K562 (cell line): ENCODE measurements at regions not wholly inside any gene's neighbourhood (a gene's known extent, or its start where the extent isn't known, plus 50 kb on each side); places are given as distances from the start of the nearest gene placed in this dataset.

Source experiments
- ATAC-seq: fragments of 200-7000 bp; cut with Tn5 transposase; 3 replicates; pipeline ENCODE4 v1.9.1; 2020; ENCODE audit warnings: moderate library complexity
- BruUV-seq: library from RNA; stranded (reverse); fragments of 400-500 nt; replicated peaks from 2 replicates; lab custom pipeline; 2021; lab: Mats Ljungman, UMichigan
- CTCF ChIA-PET: fragments of 300-600 bp; formaldehyde crosslinking; extraction: SDS; loops from one replicate; lab custom pipeline; 2021; ENCODE audit warnings: low intra/inter-chr PET ratio; lab: Yijun Ruan, JAX
- POLR2A ChIA-PET: fragments of 300-600, 350-650 bp; sonication (Branson Sonifier 250); formaldehyde crosslinking; extraction: SDS; loops from one replicate; lab custom pipeline; 2021; ENCODE audit warnings: antibody characterized with exemption, inconsistent platforms; lab: Yijun Ruan, JAX
- DNase-seq, 4 experiments: peaks; one replicate each; pipeline versions ENCODE4 v3.0.0 to v3.0.0-alpha.2; 2011 to 2018; ENCODE audit warnings: low spot score in 3 of 4, mixed read lengths in 3 of 4; ENCODE audit errors: extremely low read depth in 1 of 4
- FAIRE-seq: peaks from 2 replicates; lab custom pipeline; 2011; peaks lifted over from hg19 to GRCh38; lab: Jason Lieb, UNC
- H2AFZ ChIP-seq: 2 replicates; pipeline ENCODE4 v1.6.0; 2011; ENCODE audit warnings: low read depth, low read length, control low read depth, inconsistent platforms
- H3K27ac ChIP-seq: fragments of 200-600 bp; 3 replicates; pipeline ENCODE4 v1.8.0; 2011; ENCODE audit warnings: low read depth, mild to moderate bottlenecking, control low read depth, inconsistent platforms, low read length, moderate library complexity, mixed read lengths; ENCODE audit errors: extremely low read depth
- H3K27me3 ChIP-seq, 2 experiments: fragments of 300-600 bp in 1 of 2; 2 replicates in 1 of 2; 3 replicates in 1 of 2; pipeline versions ENCODE4 v1.6.0 to v1.8.0; 2011; ENCODE audit warnings: inconsistent platforms in 2 of 2, low read length in 2 of 2, mild to moderate bottlenecking in 1 of 2, mixed read lengths in 1 of 2, moderate library complexity in 1 of 2; ENCODE audit not compliant: control insufficient read depth in 2 of 2, insufficient read depth in 2 of 2
- H3K36me3 ChIP-seq: fragments of 300-600 bp; 3 replicates; pipeline ENCODE4 v1.8.0; 2011; ENCODE audit warnings: mild to moderate bottlenecking, low read length, inconsistent platforms; ENCODE audit not compliant: control insufficient read depth, insufficient read depth
- H3K4me1 ChIP-seq, 2 experiments: fragments of 200-600 bp in 1 of 2; replicated peaks in 1 of 2; 2 replicates in 1 of 2; 3 replicates in 1 of 2; pipeline versions ENCODE4 v1.5.1 to v1.8.0; 2011; ENCODE audit warnings: inconsistent platforms in 2 of 2, low read length in 2 of 2, mild to moderate bottlenecking in 1 of 2, mixed read lengths in 1 of 2, moderate library complexity in 1 of 2; ENCODE audit not compliant: control insufficient read depth in 2 of 2, insufficient read depth in 2 of 2
- H3K4me2 ChIP-seq: 2 replicates; pipeline ENCODE4 v1.6.1; 2011; ENCODE audit warnings: low read length, control low read depth, inconsistent platforms, mixed read lengths; ENCODE audit not compliant: insufficient read depth
- H3K4me3 ChIP-seq: fragments of 200-600 bp; sonication (generic), shearing (Covaris generic); 2 replicates; pipeline ENCODE4 v1.5.1; 2016; ENCODE audit warnings: control low read depth, inconsistent platforms
- H3K79me2 ChIP-seq: fragments of 200-600 bp; 3 replicates; pipeline ENCODE4 v1.8.0; 2011; ENCODE audit warnings: low read length, inconsistent platforms; ENCODE audit not compliant: control insufficient read depth, insufficient read depth
- H3K9ac ChIP-seq, 2 experiments: 2 replicates each; pipeline versions ENCODE4 v1.6.0 to v1.6.1; 2011; ENCODE audit warnings: low read depth in 2 of 2, low read length in 2 of 2, control low read depth in 1 of 2, inconsistent platforms in 1 of 2, mild to moderate bottlenecking in 1 of 2, mixed read lengths in 1 of 2; ENCODE audit not compliant: insufficient read depth in 1 of 2
- H3K9me1 ChIP-seq: one replicate; pipeline ENCODE4 v1.6.0; 2011; ENCODE audit warnings: inconsistent platforms, mild to moderate bottlenecking, low read length, moderate library complexity; ENCODE audit not compliant: control insufficient read depth, insufficient read depth
- H3K9me3 ChIP-seq: replicated peaks from 2 replicates; pipeline ENCODE4 v1.5.1; 2011; ENCODE audit warnings: low read depth, low read length, inconsistent platforms; ENCODE audit not compliant: control insufficient read depth, insufficient read depth
- H4K20me1 ChIP-seq: replicated peaks from 2 replicates; pipeline ENCODE4 v1.6.1; 2011; ENCODE audit warnings: low read length, inconsistent platforms, mixed read lengths; ENCODE audit not compliant: control insufficient read depth, insufficient read depth
- CBX5 ChIP-seq: IDR thresholded peaks from 2 replicates; pipeline ENCODE4 v1.6.1; 2014; ENCODE audit warnings: low read depth, borderline replicate concordance
- ELF2 ChIP-seq: fragments of 250-450 bp; sonication (Bioruptor Pico); IDR thresholded peaks from 2 replicates; pipeline ENCODE4 v1.5.0; 2021; ENCODE audit warnings: mild to moderate bottlenecking
- NFIC ChIP-seq: fragments of 450-650 bp; IDR thresholded peaks from 2 replicates; pipeline ENCODE4 v1.6.1; 2017; ENCODE audit warnings: mild to moderate bottlenecking, inconsistent platforms
- PHB ChIP-seq: fragments of 250-450 bp; sonication (Bioruptor Pico); IDR thresholded peaks from 2 replicates; pipeline ENCODE4 v1.5.0; 2021
- PHTF2 ChIP-seq: fragments of 250-450 bp; sonication (Bioruptor Pico); IDR thresholded peaks from 2 replicates; pipeline ENCODE4 v1.5.0; 2021; ENCODE audit warnings: mild to moderate bottlenecking
- RAD51 ChIP-seq: fragments of 450-650 bp; IDR thresholded peaks from 2 replicates; pipeline ENCODE4 v1.7.1; 2016; ENCODE audit warnings: low read depth, mild to moderate bottlenecking, borderline replicate concordance
- RHOXF2B ChIP-seq: fragments of 250-450 bp; sonication (Bioruptor Pico); conservative IDR thresholded peaks from 2 replicates; pipeline ENCODE4 v1.5.1; 2021
- SAFB2 ChIP-seq: fragments of 200-400 bp; formaldehyde crosslinking; IDR thresholded peaks from 2 replicates; pipeline ENCODE4 v1.6.1; 2018; ENCODE audit warnings: borderline replicate concordance, low read length, low read depth, moderate library complexity; ENCODE audit not compliant: severe bottlenecking
- SREBF1 ChIP-seq: fragments of 150-350 bp; IDR thresholded peaks from 2 replicates; pipeline ENCODE4 v1.6.1; 2014; ENCODE audit warnings: antibody characterized with exemption, low read depth, low read length, borderline replicate concordance
- TAL1 ChIP-seq: fragments of 450-650 bp; IDR thresholded peaks from 2 replicates; pipeline ENCODE4 v1.6.1; 2016; ENCODE audit warnings: mild to moderate bottlenecking
- TBL1XR1 ChIP-seq, 2 experiments: IDR thresholded peaks; 2 replicates each; pipeline ENCODE4 v1.6.1; 2012; ENCODE audit warnings: improper control_type of control experiment in 2 of 2, low read length in 2 of 2, mild to moderate bottlenecking in 1 of 2
- TOE1 ChIP-seq, 2 experiments: fragments of 450-650 bp in 1 of 2; sonication (generic) in 1 of 2; formaldehyde crosslinking in 1 of 2; IDR thresholded peaks; 2 replicates each; pipeline versions ENCODE4 v1.7.1 to v1.8.0; 2016 to 2022; ENCODE audit warnings: borderline replicate concordance in 2 of 2, mild to moderate bottlenecking in 2 of 2, antibody characterized with exemption in 1 of 2, inconsistent platforms in 1 of 2, low read depth in 1 of 2, missing genetic modification reagents in 1 of 2, moderate library complexity in 1 of 2
- ZFP91 ChIP-seq: sonication (generic); formaldehyde crosslinking; IDR thresholded peaks from 2 replicates; pipeline ENCODE4 v1.8.0; 2022; ENCODE audit warnings: mild to moderate bottlenecking, missing genetic modification reagents
- ZNF263 ChIP-seq: sonication (generic); formaldehyde crosslinking; IDR thresholded peaks from 2 replicates; pipeline ENCODE4 v1.8.0; 2022; ENCODE audit warnings: mild to moderate bottlenecking, missing genetic modification reagents, borderline replicate concordance
- ZNF316 ChIP-seq: fragments of 450-650 bp; IDR thresholded peaks from 2 replicates; pipeline ENCODE4 v1.6.1; 2016
- ZNF41 ChIP-seq: fragments of 250-450 bp; sonication (Bioruptor Pico); conservative IDR thresholded peaks from 2 replicates; pipeline ENCODE4 v1.4.0; 2020; ENCODE audit warnings: mild to moderate bottlenecking
- ZNF584 ChIP-seq: fragments of 200-800 bp; sonication (Bioruptor generic); IDR thresholded peaks from 2 replicates; pipeline ENCODE4 v1.6.1; 2016; ENCODE audit warnings: low read depth, mild to moderate bottlenecking, missing genetic modification characterization, missing compliant biosample characterization
- ZNF695 ChIP-seq: fragments of 450-650 bp; formaldehyde crosslinking; IDR thresholded peaks from 2 replicates; pipeline ENCODE4 v1.4.0; 2020; ENCODE audit warnings: mild to moderate bottlenecking, moderate library complexity
- WGBS: fragments of 100-300 bp; shearing (Covaris generic); methylation state at CpG from one replicate; pipeline ENCODE4 v1.1.6; 2016; ENCODE audit warnings: low coverage, mixed read lengths; ENCODE audit not compliant: insufficient coverage; ENCODE audit errors: missing lambda C conversion rate; 5-methylcytosine and 5-hydroxymethylcytosine counted together
- in situ Hi-C: fragments of 300-500 bp; cut with MboI; formaldehyde crosslinking; loops from 4 replicates; pipeline ENCODE4 v1.15.0; 2018; ENCODE audit warnings: inconsistent platforms, mixed read lengths
- intact Hi-C: fragments of 100-400 bp; cut with micrococcal nuclease; formaldehyde crosslinking; loops from 2 replicates; pipeline ENCODE4 v1.14.2; 2022

DNA sequence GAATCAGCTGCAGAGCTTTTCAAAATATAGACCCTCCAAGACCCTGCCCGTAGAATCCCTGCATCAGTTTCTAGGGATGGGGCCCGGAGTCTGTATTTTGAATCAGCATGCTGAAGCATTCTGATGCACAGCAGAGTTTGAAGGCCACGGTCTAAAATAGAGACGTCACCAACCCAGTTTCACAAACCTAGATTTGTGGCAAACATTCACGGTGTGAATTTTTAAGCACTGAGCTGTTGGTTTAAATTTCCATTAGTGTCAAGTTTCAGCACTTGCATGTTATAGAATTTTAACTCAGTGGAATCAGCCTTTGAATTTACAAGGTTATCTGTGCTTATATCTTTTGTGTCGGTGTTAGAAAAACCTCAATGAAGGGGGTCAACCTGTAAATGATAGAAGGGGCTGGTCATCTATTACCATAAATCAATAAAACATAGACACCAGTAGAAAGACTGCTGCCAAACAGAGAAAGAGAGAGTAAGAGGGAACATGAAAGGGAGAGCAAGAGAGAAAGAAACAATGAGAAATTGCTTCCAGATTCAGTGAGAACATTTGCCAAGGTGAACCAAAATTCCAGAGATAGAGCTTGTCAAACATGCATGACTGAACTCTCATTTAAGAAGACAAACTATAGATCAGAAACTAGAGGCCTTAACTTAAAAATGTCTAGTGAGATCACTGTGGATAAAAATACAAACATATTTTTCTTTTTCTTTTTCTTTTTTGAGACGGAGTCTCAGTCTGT lies 414.9 kb downstream of the ZSWIM6 start:
- BruUV-seq = no TSS peak
- intact Hi-C loops (loop anchor here (10.0 kb wide), 1 partner anchor 188 kb away; no protein-coding TSS in a partner anchor), in situ Hi-C loops (no loop called here)
- H3K4me3 ChIP-seq = no peak overlapping the region
- H3K4me1 ChIP-seq = no peaks in the 10 kb centered on the region
- H3K27ac ChIP-seq = no peak overlapping the region
- FAIRE-seq (no peak), DNase-seq (no peak), ATAC-seq (no peak)
- no peak overlapping the region for H3K4me2 ChIP-seq
- TF ChIP-seq ZFP91 (CRISPR knock-in tag) (no peak), ZNF695 (no peak), TOE1 (IDR thresholded peaks at IDR 0.05; ENCODE audit: borderline replicate concordance) (no peak), TOE1 (CRISPR knock-in tag; IDR thresholded peaks at IDR 0.05; ENCODE audit: borderline replicate concordance, low read depth) (no peak), NFIC (no peak), PHB (no peak), ZNF263 (CRISPR knock-in tag) (no peak), CBX5 (no peak), RHOXF2B (CRISPR knock-in tag) (no peak), ELF2 (CRISPR knock-in tag) (no peak), TAL1 (no peak), ZNF316 (no peak), TBL1XR1 (IDR thresholded peaks at IDR 0.05; ENCODE audit: low read length in 2 of 2) (no peak), ZNF584 (no peak), SAFB2 (no peak), PHTF2 (no peak), RAD51 (no peak), ZNF41 (CRISPR knock-in tag) (no peak), SREBF1 (no peak)
- no peak overlapping the region for H3K9ac ChIP-seq
- under 1% methylated on average over 7 of the region's 7 CpGs for WGBS
- ChIA-PET CTCF (no interaction called here), POLR2A (no interaction called here)
- no peaks in the 10 kb centered on the region for H3K36me3 ChIP-seq
- no peaks in the 10 kb centered on the region for H3K9me1 ChIP-seq
- H4K20me1 ChIP-seq = no peaks in the 10 kb centered on the region
- peaks cover 0 to 4% of the 10 kb centered on the region in 2 experiments; a peak in 1 of 5 replicates for H3K27me3 ChIP-seq
- no peaks in the 10 kb centered on the region for H3K9me3 ChIP-seq
- no peaks in the 10 kb centered on the region for H3K79me2 ChIP-seq
- H2AFZ ChIP-seq = no peak overlapping the region
